Lower lobe of right lung (tissue), 2 donors: ENCODE measurements at regions not wholly inside any gene's neighbourhood (a gene's known extent, or its start where the extent isn't known, plus 50 kb on each side); places are given as distances from the start of the nearest gene placed in this dataset.

Source experiments
- ATAC-seq, 2 donors: fragments of 200-7000 bp; cut with Tn5 transposase; one replicate each; pipeline ENCODE4 v1.9.1; 2020 to 2022; ENCODE audit warnings: mild to moderate bottlenecking in 2 of 2, moderate library complexity in 2 of 2
- DNase-seq: peaks from one replicate; pipeline ENCODE4 v3.0.0-alpha.2; 2020
- H3K27ac ChIP-seq: fragments of 200-600 bp; one replicate; pipeline ENCODE4 v1.8.0; 2022
- H3K27me3 ChIP-seq: fragments of 200-600 bp; one replicate; pipeline ENCODE4 v1.8.0; 2022; ENCODE audit warnings: low read depth
- H3K36me3 ChIP-seq: fragments of 200-600 bp; one replicate; pipeline ENCODE4 v1.8.0; 2022; ENCODE audit warnings: mild to moderate bottlenecking
- H3K4me1 ChIP-seq: fragments of 200-600 bp; one replicate; pipeline ENCODE4 v1.8.0; 2022
- H3K4me3 ChIP-seq: fragments of 200-600 bp; one replicate; pipeline ENCODE4 v1.8.0; 2022; ENCODE audit warnings: mild to moderate bottlenecking
- H3K9me3 ChIP-seq: fragments of 200-600 bp; one replicate; pipeline ENCODE4 v1.8.0; 2022
- intact Hi-C: fragments of 100-400 bp; cut with DNase I; formaldehyde crosslinking; loops from one replicate; pipeline ENCODE4 v1.11.0; 2022
- TF ChIP-seq, protein P1 (sequence below): fragments of 200-600 bp; IDR thresholded peaks from one replicate; pipeline ENCODE4 v1.8.0; 2022; ENCODE audit warnings: antibody characterized with exemption, mild to moderate bottlenecking
- donor health status: DM: no; HTN: yes; CAD: no; lungs with severe emphysema.

DNA sequence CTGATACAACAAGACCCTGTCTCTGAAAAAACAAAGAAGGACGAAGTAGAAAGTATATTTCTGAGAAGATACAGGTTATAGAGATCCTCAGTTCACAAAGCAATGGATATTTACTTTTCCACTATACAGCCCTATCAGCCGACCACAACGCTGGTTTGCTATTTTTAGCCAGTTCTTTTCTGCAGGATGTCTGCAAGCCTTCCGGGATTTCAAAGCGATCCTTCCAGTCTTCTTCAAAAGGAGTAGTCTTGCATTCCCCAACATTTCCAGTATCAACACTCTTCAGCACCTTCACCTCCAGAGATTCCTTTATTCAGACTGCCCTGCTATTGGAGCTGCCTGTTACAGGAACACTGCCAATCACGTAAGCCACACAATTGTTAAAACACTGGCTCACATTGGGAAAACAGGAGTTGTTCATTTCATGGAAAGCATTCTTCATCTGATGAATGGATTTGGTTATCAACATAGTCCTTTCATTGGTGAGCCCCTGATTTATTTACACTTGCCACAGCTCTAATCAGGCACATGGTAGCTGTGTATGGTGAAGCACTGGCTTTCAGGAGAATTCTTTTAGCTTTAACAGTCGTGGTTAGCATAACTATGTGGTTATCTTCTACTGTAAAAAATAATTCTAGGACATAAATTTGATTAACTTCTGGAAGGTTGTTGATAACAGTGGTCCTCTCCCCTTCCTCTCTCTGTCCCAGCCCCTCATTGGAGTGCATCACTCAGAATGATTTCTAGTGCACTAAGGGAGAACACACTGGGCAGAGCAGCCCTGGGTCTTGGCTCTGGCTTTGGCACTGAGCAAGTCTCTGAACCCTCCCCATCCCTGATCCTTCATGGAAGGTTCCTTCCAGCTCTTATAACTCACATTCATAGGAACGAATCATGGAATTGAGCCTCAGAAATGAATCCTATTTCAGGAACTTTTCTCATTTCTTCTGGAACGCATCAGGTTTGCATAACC, 109.9 kb upstream of the SORBS2 start:
- Histone ChIP-seq H3K4me1 (peaks cover 6% of the 10 kb centered on the region), H3K27ac (no peak overlapping the region), H3K36me3 (no peaks in the 10 kb centered on the region), H3K9me3 (no peaks in the 10 kb centered on the region), H3K4me3 (no peak overlapping the region), H3K27me3 (no peaks in the 10 kb centered on the region)
- DNase-seq (no peak), ATAC-seq (no peak)
- TF ChIP-seq, protein P1, sequence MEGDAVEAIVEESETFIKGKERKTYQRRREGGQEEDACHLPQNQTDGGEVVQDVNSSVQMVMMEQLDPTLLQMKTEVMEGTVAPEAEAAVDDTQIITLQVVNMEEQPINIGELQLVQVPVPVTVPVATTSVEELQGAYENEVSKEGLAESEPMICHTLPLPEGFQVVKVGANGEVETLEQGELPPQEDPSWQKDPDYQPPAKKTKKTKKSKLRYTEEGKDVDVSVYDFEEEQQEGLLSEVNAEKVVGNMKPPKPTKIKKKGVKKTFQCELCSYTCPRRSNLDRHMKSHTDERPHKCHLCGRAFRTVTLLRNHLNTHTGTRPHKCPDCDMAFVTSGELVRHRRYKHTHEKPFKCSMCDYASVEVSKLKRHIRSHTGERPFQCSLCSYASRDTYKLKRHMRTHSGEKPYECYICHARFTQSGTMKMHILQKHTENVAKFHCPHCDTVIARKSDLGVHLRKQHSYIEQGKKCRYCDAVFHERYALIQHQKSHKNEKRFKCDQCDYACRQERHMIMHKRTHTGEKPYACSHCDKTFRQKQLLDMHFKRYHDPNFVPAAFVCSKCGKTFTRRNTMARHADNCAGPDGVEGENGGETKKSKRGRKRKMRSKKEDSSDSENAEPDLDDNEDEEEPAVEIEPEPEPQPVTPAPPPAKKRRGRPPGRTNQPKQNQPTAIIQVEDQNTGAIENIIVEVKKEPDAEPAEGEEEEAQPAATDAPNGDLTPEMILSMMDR: no peak
- intact Hi-C loops: no loop called here

DNA sequence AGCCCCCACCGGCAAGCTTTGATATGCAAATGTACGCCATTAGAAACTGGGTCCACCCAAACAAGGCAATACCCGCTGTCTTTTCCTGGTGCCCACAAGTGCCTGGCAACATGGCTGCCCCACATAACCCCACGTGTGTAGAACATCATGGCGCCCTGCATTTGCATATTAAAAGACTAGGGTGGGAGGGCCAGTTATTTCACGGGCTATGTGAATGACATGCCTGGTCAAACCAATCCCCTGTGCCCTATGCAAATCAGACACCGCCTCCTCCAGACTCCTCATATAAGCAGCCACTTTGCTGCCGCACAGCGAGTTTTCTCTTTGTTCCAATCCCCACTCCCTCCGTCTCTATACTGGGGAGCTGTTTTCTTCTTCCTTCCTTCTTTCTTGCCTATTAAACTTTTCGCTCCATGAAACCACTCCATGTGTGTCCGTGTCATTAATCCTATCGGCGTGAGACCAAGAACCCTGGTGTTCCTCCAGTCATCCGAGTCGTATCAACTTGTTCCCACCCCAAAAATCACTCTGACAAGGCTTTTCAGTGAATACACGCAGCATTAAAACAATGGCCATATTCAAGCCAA, 112.6 kb upstream of the SORBS2 start:
- DNase-seq: no peak
- Histone ChIP-seq H3K36me3 (no peaks in the 10 kb centered on the region), H3K27ac (no peak overlapping the region), H3K4me1 (peaks cover 6% of the 10 kb centered on the region), H3K9me3 (no peaks in the 10 kb centered on the region), H3K27me3 (no peaks in the 10 kb centered on the region), H3K4me3 (no peak overlapping the region)
- no peak for ATAC-seq
- intact Hi-C loops: no loop called here
- TF ChIP-seq, protein P1: no peak

DNA sequence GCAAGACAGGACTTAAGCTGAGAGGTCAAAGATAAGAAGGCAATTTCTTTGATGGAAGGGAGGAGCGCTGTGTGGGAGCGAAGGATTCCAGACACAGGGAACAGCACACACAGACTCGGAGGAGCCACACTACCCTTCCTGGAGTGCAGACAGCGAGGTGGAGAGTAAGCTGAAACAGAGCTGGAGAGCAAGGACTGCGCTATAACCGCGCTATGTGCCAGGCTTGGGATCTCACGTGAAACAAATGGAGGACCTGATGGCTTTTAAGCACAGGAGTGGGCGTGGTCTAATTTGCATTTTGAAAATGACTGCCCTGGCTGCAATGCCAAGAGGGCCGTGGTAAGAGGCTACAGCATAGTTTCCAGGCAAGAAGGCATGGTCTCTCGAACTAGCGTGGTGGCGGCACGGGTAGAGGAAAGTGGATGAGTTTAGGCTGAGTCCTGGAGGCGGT, 113.9 kb upstream of the SORBS2 start:
- TF ChIP-seq, protein P1: no peak
- Histone ChIP-seq H3K36me3 (no peaks in the 10 kb centered on the region), H3K9me3 (no peaks in the 10 kb centered on the region), H3K4me1 (peaks cover 6% of the 10 kb centered on the region), H3K27ac (no peak overlapping the region), H3K4me3 (no peak overlapping the region), H3K27me3 (no peaks in the 10 kb centered on the region)
- DNase-seq: no peak
- intact Hi-C loops: no loop called here
- ATAC-seq: peak in 1 of 2 donors; percentile 37

DNA sequence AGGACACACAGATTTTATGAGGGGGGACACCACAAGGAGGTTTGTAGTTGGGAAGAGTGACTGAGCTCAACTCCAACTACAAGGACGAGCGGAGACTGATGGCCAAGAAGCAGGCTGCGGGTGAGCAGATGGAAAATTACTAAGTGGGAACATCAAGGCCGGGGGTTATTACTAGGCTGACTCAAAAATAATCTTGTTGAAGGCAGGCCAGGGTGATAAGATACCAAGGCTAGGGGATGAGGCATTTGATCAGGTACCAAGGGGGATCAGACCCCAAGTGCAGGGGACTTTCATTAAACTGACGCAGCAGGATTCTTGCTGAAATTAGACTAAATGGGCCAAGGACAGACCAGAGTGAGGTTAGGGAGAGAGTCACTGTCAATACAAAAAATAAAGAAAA, 119.4 kb upstream of the SORBS2 start:
- no peak for DNase-seq
- H3K4me3 ChIP-seq: no peak overlapping the region
- TF ChIP-seq, protein P1: no peak
- ATAC-seq: no peak
- no peak overlapping the region for H3K27ac ChIP-seq
- no peaks in the 10 kb centered on the region for H3K36me3 ChIP-seq
- no peaks in the 10 kb centered on the region for H3K4me1 ChIP-seq
- no peaks in the 10 kb centered on the region for H3K27me3 ChIP-seq
- intact Hi-C loops: no loop called here
- H3K9me3 ChIP-seq: no peaks in the 10 kb centered on the region

DNA sequence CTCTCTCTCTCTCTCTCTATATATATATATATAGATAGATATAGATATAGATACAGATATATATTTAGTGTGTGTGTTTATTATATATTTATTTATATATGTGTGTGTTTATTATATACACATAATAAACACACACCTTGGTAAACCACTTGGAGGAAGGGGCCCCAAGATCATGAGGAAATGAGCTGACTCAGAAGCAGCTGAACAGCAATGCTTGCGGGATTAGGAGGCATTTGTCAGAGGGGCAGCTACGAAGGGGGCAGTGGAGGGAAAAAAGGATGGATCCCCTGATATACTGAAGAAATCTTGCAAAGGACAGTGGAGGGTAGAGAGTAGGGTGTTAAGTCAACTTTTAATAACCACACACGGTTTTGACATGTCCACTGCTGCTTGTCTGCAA, 120.0 kb upstream of the SORBS2 start:
- Histone ChIP-seq H3K27ac (no peak overlapping the region), H3K4me1 (no peaks in the 10 kb centered on the region), H3K36me3 (no peaks in the 10 kb centered on the region), H3K27me3 (no peaks in the 10 kb centered on the region), H3K4me3 (no peak overlapping the region), H3K9me3 (no peaks in the 10 kb centered on the region)
- intact Hi-C loops: no loop called here
- TF ChIP-seq, protein P1: no peak
- ATAC-seq: no peak
- DNase-seq: no peak
